Mammary epithelial cell (primary cell): ENCODE measurements at regions not wholly inside any gene's neighbourhood (a gene's known extent, or its start where the extent isn't known, plus 50 kb on each side); places are given as distances from the start of the nearest gene placed in this dataset.

Experiments
- CTCF ChIP-seq, 2 donors: IDR thresholded peaks in 1 of 2; conservative IDR thresholded peaks in 1 of 2; 2 replicates each; pipeline ENCODE4 v1.5.1; 2011 to 2012; ENCODE audit warnings: inconsistent platforms in 2 of 2, low read length in 2 of 2, mild to moderate bottlenecking in 2 of 2, control low read depth in 1 of 2, low read depth in 1 of 2; ENCODE audit not compliant: insufficient read depth in 1 of 2; ENCODE audit errors: extremely low read depth in 1 of 2
- EZH2 ChIP-seq: IDR thresholded peaks from 2 replicates; pipeline ENCODE4 v1.6.1; 2012; ENCODE audit warnings: low read length, inconsistent platforms, borderline replicate concordance

GRCh38 chr7:22907805-22908204, 85.2 kb upstream of the TOMM7 start:
- TF ChIP-seq CTCF (conservative IDR thresholded peaks at IDR 0.05 in 1 of 2, IDR thresholded peaks at IDR 0.05 in 1 of 2; ENCODE audit: extremely low read depth in 1 of 2, insufficient read depth in 1 of 2, low read depth in 1 of 2, low read length in 2 of 2) (no peak), EZH2 (no peak)
